ENCODE measurements at regions not wholly inside any gene's neighbourhood (a gene's known extent, or its start where the extent isn't known, plus 50 kb on each side); places are given as distances from the start of the nearest gene placed in this dataset.
"Not testable (repeated sequence)": the region's sequence is repeated elsewhere in the genome, so short reads cannot be mapped to it uniquely, and the experiment has no call there.

GRCh38 chr4:118492963-118493362 lies 140.2 kb upstream of the PRSS12 start:
- H3K27ac ChIP-seq; H3K4me1 ChIP-seq; H3K36me3 ChIP-seq; intact Hi-C loops (cut with DNase I; ENCODE audit: low total_unique reads); H3K9me3 ChIP-seq; H3K27me3 ChIP-seq; in situ Hi-C loops (cut with MboI; ENCODE audit: low pct_ligation_motif_present in 1 of 4, low pct_unique_long_range_greater_than_20kb in 1 of 4, low sequenced_read_pairs in 3 of 4); H3K4me3 ChIP-seq; DNase-seq: not testable (repeated sequence)
- 79 to 92% methylated on average over 2 to 4 of the region's 4 CpGs for WGBS, 2 donors (ENCODE audit: low coverage in 1 of 2)

GRCh38 chr4:118494437-118494836 lies 141.6 kb upstream of the PRSS12 start:
- 68 to 92% methylated on average over 6 of the region's 6 CpGs for WGBS, 2 donors (ENCODE audit: low coverage in 1 of 2)
- H3K4me3 ChIP-seq; H3K27ac ChIP-seq; intact Hi-C loops (cut with DNase I; ENCODE audit: low total_unique reads); in situ Hi-C loops (cut with MboI; ENCODE audit: low pct_ligation_motif_present in 1 of 4, low pct_unique_long_range_greater_than_20kb in 1 of 4, low sequenced_read_pairs in 3 of 4); H3K9me3 ChIP-seq; H3K36me3 ChIP-seq; H3K27me3 ChIP-seq; H3K4me1 ChIP-seq; DNase-seq: not testable (repeated sequence)

- H3K27ac ChIP-seq; H3K4me3 ChIP-seq; H3K36me3 ChIP-seq; intact Hi-C loops (cut with DNase I; ENCODE audit: low total_unique reads); DNase-seq; H3K4me1 ChIP-seq; H3K27me3 ChIP-seq; H3K9me3 ChIP-seq; in situ Hi-C loops (cut with MboI; ENCODE audit: low pct_ligation_motif_present in 1 of 4, low pct_unique_long_range_greater_than_20kb in 1 of 4, low sequenced_read_pairs in 3 of 4): not testable (repeated sequence)
- 87 to 100% methylated on average over 4 to 5 of the region's 5 CpGs for WGBS, 2 donors (ENCODE audit: low coverage in 1 of 2)
Measured at GRCh38 chr4:118502967-118503366, 150.2 kb upstream of the PRSS12 start.

- H3K36me3 ChIP-seq; in situ Hi-C loops (cut with MboI; ENCODE audit: low pct_ligation_motif_present in 1 of 4, low pct_unique_long_range_greater_than_20kb in 1 of 4, low sequenced_read_pairs in 3 of 4); H3K4me3 ChIP-seq; DNase-seq; H3K27ac ChIP-seq; intact Hi-C loops (cut with DNase I; ENCODE audit: low total_unique reads); H3K4me1 ChIP-seq; H3K9me3 ChIP-seq; H3K27me3 ChIP-seq: not testable (repeated sequence)
Measured at GRCh38 chr4:118504927-118505326, 152.1 kb upstream of the PRSS12 start.

GRCh38 chr4:118505491-118505890 lies 152.7 kb upstream of the PRSS12 start:
- H3K36me3 ChIP-seq; in situ Hi-C loops (cut with MboI; ENCODE audit: low pct_ligation_motif_present in 1 of 4, low pct_unique_long_range_greater_than_20kb in 1 of 4, low sequenced_read_pairs in 3 of 4): not testable (repeated sequence)
- WGBS, 2 donors (ENCODE audit: low coverage in 1 of 2): 61 to 65% methylated on average over 3 of the region's 3 CpGs

GRCh38 chr4:118512870-118513269 lies 160.1 kb upstream of the PRSS12 start:
- H3K9me3 ChIP-seq; intact Hi-C loops (cut with DNase I; ENCODE audit: low total_unique reads); in situ Hi-C loops (cut with MboI; ENCODE audit: low pct_ligation_motif_present in 1 of 4, low pct_unique_long_range_greater_than_20kb in 1 of 4, low sequenced_read_pairs in 3 of 4); DNase-seq; H3K4me1 ChIP-seq; H3K36me3 ChIP-seq; H3K27ac ChIP-seq; H3K27me3 ChIP-seq; H3K4me3 ChIP-seq: not testable (repeated sequence)
- 41% methylated on average over 3 of the region's 3 CpGs for WGBS, 2 donors (ENCODE audit: low coverage in 1 of 2)

More at GRCh38 chr4:118505491-118505890, 152.7 kb upstream of the PRSS12 start:
- H3K4me1 ChIP-seq; H3K4me3 ChIP-seq; DNase-seq; intact Hi-C loops (cut with DNase I; ENCODE audit: low total_unique reads); H3K27ac ChIP-seq; H3K27me3 ChIP-seq; H3K9me3 ChIP-seq: not testable (repeated sequence)

GRCh38 chr4:118514332-118514731 lies 161.5 kb upstream of the PRSS12 start:
- H3K36me3 ChIP-seq; intact Hi-C loops (cut with DNase I; ENCODE audit: low total_unique reads); in situ Hi-C loops (cut with MboI; ENCODE audit: low pct_ligation_motif_present in 1 of 4, low pct_unique_long_range_greater_than_20kb in 1 of 4, low sequenced_read_pairs in 3 of 4); H3K4me1 ChIP-seq; DNase-seq; H3K4me3 ChIP-seq; H3K27me3 ChIP-seq; H3K27ac ChIP-seq; H3K9me3 ChIP-seq: not testable (repeated sequence)
- 55 to 100% methylated on average over 1 to 3 of the region's 3 CpGs for WGBS, 2 donors (ENCODE audit: low coverage in 1 of 2)

- H3K27ac ChIP-seq; H3K36me3 ChIP-seq; H3K9me3 ChIP-seq; H3K4me1 ChIP-seq; H3K27me3 ChIP-seq; intact Hi-C loops (cut with DNase I; ENCODE audit: low total_unique reads); DNase-seq; in situ Hi-C loops (cut with MboI; ENCODE audit: low pct_ligation_motif_present in 1 of 4, low pct_unique_long_range_greater_than_20kb in 1 of 4, low sequenced_read_pairs in 3 of 4); H3K4me3 ChIP-seq: not testable (repeated sequence)
- 52 to 57% methylated on average over 1 of the region's 1 CpG for WGBS, 2 donors (ENCODE audit: low coverage in 1 of 2)
Measured at GRCh38 chr4:118516107-118516506, 163.3 kb upstream of the PRSS12 start.

GRCh38 chr4:118530107-118530506 lies 155.1 kb upstream of the METTL14 start:
- H3K4me1 ChIP-seq; DNase-seq; H3K27ac ChIP-seq; H3K9me3 ChIP-seq; H3K36me3 ChIP-seq; H3K27me3 ChIP-seq; in situ Hi-C loops (cut with MboI; ENCODE audit: low pct_ligation_motif_present in 1 of 4, low pct_unique_long_range_greater_than_20kb in 1 of 4, low sequenced_read_pairs in 3 of 4); intact Hi-C loops (cut with DNase I; ENCODE audit: low total_unique reads); H3K4me3 ChIP-seq: not testable (repeated sequence)
- 51 to 64% methylated on average over 2 of the region's 2 CpGs for WGBS, 2 donors (ENCODE audit: low coverage in 1 of 2)

- DNase-seq; H3K27ac ChIP-seq; H3K4me1 ChIP-seq; H3K4me3 ChIP-seq; H3K9me3 ChIP-seq; intact Hi-C loops (cut with DNase I; ENCODE audit: low total_unique reads); H3K27me3 ChIP-seq; in situ Hi-C loops (cut with MboI; ENCODE audit: low pct_ligation_motif_present in 1 of 4, low pct_unique_long_range_greater_than_20kb in 1 of 4, low sequenced_read_pairs in 3 of 4); H3K36me3 ChIP-seq: not testable (repeated sequence)
Measured at GRCh38 chr4:118531947-118532346, 153.2 kb upstream of the METTL14 start.

- 90 to 97% methylated on average over 1 to 3 of the region's 3 CpGs for WGBS, 2 donors (ENCODE audit: low coverage in 1 of 2)
Measured at GRCh38 chr4:118535788-118536187, 149.4 kb upstream of the METTL14 start.

More at GRCh38 chr4:118535788-118536187, 149.4 kb upstream of the METTL14 start:
- H3K27ac ChIP-seq; in situ Hi-C loops (cut with MboI; ENCODE audit: low pct_ligation_motif_present in 1 of 4, low pct_unique_long_range_greater_than_20kb in 1 of 4, low sequenced_read_pairs in 3 of 4); H3K4me1 ChIP-seq; H3K4me3 ChIP-seq; H3K9me3 ChIP-seq; intact Hi-C loops (cut with DNase I; ENCODE audit: low total_unique reads); H3K27me3 ChIP-seq; H3K36me3 ChIP-seq; DNase-seq: not testable (repeated sequence)
